ENCODE measurements at regions not wholly inside any gene's neighbourhood (a gene's known extent, or its start where the extent isn't known, plus 50 kb on each side); places are given as distances from the start of the nearest gene placed in this dataset.

- no peak for TF ChIP-seq CTCF (IDR thresholded peaks at IDR 0.05; ENCODE audit: borderline replicate concordance, extremely low read depth, low read length, poor library complexity, severe bottlenecking)
- no peak for TF ChIP-seq EZH2 (IDR thresholded peaks at IDR 0.05; ENCODE audit: borderline replicate concordance, low read depth, low read length, severe bottlenecking)
These were observed 143.9 kb downstream of the GALR1 start for GRCh38 chr18:77393519-77393918.

All from DND-41 (cell line).